GM18909 (cell line): ENCODE measurements at regions not wholly inside any gene's neighbourhood (a gene's known extent, or its start where the extent isn't known, plus 50 kb on each side); places are given as distances from the start of the nearest gene placed in this dataset.
"Not testable (repeated sequence)": the region's sequence is repeated elsewhere in the genome, so short reads cannot be mapped to it uniquely, and the experiment has no call there.

Source experiments
- ATAC-seq: cut with Tn5 transposase; IDR thresholded peaks from one replicate; pipeline ENCODE4 v1.9.1; 2021; ENCODE audit warnings: mild to moderate bottlenecking; ENCODE audit not compliant: unreplicated experiment, poor library complexity

DNA sequence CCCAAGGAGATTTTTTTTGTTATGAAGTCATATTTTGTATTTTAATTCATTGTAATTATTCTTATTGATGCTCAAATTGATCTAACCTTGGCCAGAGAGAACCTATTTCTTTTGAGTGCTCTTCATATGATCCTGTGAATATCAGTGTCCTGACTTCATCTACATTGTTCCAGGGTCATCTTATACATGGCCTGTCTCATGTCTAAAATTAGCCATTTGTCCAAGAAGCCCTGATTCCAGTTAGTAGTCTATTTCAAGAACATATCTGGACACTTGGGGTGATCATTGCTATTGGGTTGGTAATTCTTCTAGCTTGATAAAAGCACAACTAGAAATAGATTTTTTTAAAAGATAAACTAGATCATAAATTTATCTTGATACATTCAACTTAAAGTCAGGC is 266.2 kb downstream of the SPRY1 start:
- ATAC-seq, result no peak

GRCh38 chr4:123666486-123666885 is 269.9 kb downstream of the SPRY1 start:
- ATAC-seq, result no peak

DNA sequence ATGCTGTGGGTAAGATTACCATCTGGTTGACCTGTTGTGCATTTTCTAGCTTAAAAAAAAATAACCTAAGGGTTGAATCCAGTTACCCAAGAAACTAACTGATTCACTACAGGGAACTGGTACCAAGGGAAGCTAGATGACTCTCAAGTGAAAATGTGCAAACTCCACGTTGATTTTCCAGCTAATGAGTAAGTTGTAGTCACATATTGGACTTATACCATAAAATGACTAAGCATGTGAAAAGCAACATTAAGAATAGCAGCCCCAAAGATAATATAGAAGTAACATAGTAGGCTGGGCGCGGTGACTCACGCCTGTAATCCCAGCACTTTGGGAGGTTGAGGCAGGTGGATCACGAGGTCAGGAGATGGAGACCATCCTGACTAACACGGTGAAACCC is 270.9 kb downstream of the SPRY1 start:
- no peak for ATAC-seq

GRCh38 chr4:123667991-123668390 is 271.4 kb downstream of the SPRY1 start:
- ATAC-seq, result no peak

DNA sequence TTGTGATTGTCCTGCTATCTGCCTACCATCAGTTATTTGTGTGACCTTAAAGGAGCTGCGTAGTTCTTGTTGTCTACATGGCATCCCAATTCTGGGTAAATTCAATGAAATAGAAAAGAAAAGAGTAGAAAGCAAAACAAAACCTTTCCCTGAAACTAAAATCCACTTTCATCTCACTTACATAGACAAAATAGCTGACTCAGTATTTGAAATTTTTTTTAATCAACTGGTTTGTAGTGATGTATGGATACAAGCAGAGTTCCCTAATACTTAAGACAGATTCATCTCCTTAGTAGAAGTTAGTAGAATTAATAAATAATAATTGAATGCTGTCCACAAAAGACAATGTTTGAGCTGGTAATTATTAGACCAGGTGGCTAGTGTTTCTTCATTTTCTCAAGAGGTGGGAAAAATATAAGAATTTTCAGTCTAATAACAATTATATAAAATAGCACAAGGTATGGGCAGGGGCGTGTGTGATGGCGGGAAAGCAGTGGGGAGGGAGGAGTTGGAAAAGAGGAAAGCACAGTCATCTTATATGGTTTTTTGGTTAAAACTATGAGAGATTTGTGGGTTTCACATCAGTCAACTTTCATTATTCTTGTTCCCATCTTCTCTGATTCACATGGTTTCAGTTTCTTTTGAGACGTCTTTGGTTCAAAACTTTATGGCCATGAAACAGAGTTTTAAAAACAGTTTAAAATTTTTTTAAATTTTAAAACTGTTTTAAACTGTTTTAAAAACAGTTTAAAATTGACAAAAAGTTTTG is 275.2 kb downstream of the SPRY1 start:
- peak; percentile 94 for ATAC-seq

DNA sequence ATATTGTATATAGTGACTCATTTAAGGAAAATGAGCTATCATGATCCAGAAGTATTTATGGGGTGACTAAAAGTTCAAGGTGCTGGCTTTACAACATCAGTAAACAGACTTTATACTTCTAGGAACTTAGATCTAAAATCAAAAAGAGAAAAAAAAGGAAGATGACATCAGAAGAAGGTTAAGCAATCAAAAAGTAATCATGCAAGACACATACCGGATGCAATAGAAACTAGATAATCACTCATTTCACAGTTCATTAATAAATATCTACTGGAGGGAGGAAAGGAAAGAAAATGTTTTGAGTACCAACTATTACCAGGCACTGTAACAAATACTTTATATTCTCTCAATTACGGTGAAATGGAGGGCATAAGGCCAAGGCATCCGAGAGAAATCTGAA is 276.4 kb downstream of the SPRY1 start:
- ATAC-seq, result no peak

DNA sequence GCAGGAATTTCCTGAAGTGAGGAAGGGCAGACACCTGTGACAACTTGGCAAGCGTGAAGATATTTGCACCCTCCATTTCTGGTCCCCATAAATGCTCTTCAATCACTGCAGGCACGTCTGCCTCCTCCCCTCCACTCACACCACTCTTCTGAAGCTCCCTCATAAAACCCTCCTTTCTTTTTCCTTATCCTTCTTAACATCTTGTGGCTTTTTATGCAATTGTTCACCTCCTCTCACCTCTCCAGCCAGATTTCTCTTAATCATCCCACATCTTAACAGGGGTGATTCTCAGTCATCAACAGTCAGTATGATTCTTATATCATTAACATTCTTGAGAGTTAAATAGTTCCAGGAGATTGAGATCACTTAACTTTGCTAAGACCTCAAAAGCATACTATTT is 277.4 kb downstream of the SPRY1 start:
- no peak for ATAC-seq

GRCh38 chr4:123674762-123675465 is 278.3 kb downstream of the SPRY1 start:
- no peak for ATAC-seq

GRCh38 chr4:123675567-123675966 is 279.0 kb downstream of the SPRY1 start:
- ATAC-seq, result no peak

GRCh38 chr4:123676071-123676889 is 279.7 kb downstream of the SPRY1 start:
- ATAC-seq, result no peak

GRCh38 chr4:123676890-123677229 is 280.3 kb downstream of the SPRY1 start:
- ATAC-seq, result no peak

- ATAC-seq, result no peak
These were observed 286.3 kb downstream of the SPRY1 start for GRCh38 chr4:123682931-123683330.

GRCh38 chr4:123684937-123685336 is 288.3 kb downstream of the SPRY1 start:
- ATAC-seq, result not testable (repeated sequence)

GRCh38 chr4:123695531-123695930 is 298.9 kb downstream of the SPRY1 start:
- not testable (repeated sequence) for ATAC-seq

GRCh38 chr4:123696687-123697086 is 300.1 kb downstream of the SPRY1 start:
- ATAC-seq, result no peak

- ATAC-seq, result no peak
These were observed 302.0 kb downstream of the SPRY1 start for GRCh38 chr4:123698556-123698955.

GRCh38 chr4:123699880-123700771 is 303.5 kb downstream of the SPRY1 start:
- no peak for ATAC-seq

DNA sequence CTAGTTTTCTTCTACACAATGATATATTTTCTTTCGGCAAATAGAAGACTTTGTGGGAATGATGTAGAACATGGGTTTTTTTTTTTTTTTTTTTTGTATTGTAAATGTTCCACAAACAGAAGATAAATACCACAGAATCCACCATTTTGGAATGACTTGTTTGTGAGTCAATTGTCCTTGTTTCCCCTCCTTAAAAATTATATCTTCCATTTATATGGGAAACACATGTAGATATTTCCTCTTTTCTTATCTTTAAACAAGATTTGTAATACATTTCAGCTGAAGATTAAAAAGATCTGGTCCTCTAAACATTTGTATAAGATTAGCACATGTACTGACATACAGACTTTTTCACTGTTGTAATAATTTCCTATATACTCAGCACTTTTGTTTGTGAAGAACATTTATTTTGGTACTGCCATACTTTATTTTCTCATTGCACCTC is 304.6 kb downstream of the SPRY1 start:
- ATAC-seq, result no peak

DNA sequence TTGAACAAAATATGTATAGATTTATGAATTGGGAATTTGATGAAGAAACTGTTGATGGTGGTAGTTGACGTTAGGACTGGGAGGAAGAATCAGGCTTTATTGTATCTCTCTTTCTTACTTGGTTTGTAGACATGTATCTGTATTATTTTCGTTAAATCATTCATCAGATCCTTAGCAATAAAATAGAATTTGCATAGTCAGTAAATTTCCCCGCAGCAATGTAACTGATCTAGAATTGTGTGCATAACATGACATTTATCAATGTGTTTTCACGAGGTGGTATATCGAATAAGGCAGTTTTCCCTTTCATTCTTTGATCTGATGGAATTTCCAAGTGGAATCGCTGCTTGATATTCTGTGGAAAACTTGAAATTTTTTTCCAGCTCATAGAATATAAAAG is 308.8 kb downstream of the SPRY1 start:
- ATAC-seq, result no peak

DNA sequence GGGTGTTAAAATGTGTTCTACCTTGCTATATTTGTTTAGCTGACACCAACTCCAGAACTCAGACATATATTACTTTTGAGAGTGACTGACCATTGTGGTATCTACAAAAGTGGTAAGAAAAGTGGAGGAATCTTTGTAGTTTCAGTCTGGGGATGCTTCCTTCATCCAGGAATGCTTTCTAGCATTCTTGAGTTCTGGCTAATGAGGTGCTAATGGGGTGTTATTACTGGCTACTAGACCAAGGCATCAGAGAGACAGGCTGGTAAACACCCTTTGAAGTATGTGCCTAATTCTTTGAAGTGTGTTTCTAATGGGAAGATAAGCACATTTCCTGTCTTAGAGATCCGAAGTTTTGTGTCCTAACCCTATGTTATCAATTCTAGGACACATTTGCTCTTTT is 310.4 kb downstream of the SPRY1 start:
- ATAC-seq, result no peak
